ENCODE measurements at regions not wholly inside any gene's neighbourhood (a gene's known extent, or its start where the extent isn't known, plus 50 kb on each side); places are given as distances from the start of the nearest gene placed in this dataset.

- Histone ChIP-seq H3K27ac (ENCODE audit: extremely low read depth, low read depth, low read length) (no peak overlapping the region), H3K9me3 (ENCODE audit: control insufficient read depth, insufficient read depth, low read depth, low read length) (no peaks in the 10 kb centered on the region), H3K4me3 (ENCODE audit: low read depth, low read length) (no peak overlapping the region), H3K4me1 (ENCODE audit: control insufficient read depth, insufficient read depth, low read length) (no peaks in the 10 kb centered on the region), H3K36me3 (ENCODE audit: control insufficient read depth in 2 of 2, insufficient read depth in 1 of 2, low read length in 2 of 2) (no peaks in the 10 kb centered on the region)
- TF ChIP-seq KLF8 (tag by site-specific recombination; IDR thresholded peaks at IDR 0.05) (no peak), HOXD13 (CRISPR knock-in tag; IDR thresholded peaks at IDR 0.05; ENCODE audit: borderline replicate concordance) (no peak), ZNF621 (tag by site-specific recombination; IDR thresholded peaks at IDR 0.05) (no peak), HOXC10 (CRISPR knock-in tag; IDR thresholded peaks at IDR 0.05) (no peak)
- CTCF ChIA-PET, result interaction anchor here (0.6 to 1.1 kb wide), 4 partner anchors 17 to 1552 kb away, joined by 3 to 7 read pairs (median 4); no protein-coding TSS in a partner anchor
- POLR2A ChIA-PET, result no interaction called here
Measured at GRCh38 chr9:85276741-85277140, 465.0 kb downstream of the AGTPBP1 start.

GRCh38 chr9:85269811-85270210, 471.9 kb downstream of the AGTPBP1 start:
- CTCF ChIA-PET, result no interaction called here
- Histone ChIP-seq H3K9me3 (ENCODE audit: control insufficient read depth, insufficient read depth, low read depth, low read length) (no peaks in the 10 kb centered on the region), H3K36me3 (ENCODE audit: control insufficient read depth in 2 of 2, insufficient read depth in 1 of 2, low read length in 2 of 2) (no peaks in the 10 kb centered on the region), H3K27ac (ENCODE audit: extremely low read depth, low read depth, low read length) (no peak overlapping the region), H3K4me1 (ENCODE audit: control insufficient read depth, insufficient read depth, low read length) (no peaks in the 10 kb centered on the region), H3K4me3 (ENCODE audit: low read depth, low read length) (no peak overlapping the region)
- POLR2A ChIA-PET, result no interaction called here
- TF ChIP-seq, protein P1, sequence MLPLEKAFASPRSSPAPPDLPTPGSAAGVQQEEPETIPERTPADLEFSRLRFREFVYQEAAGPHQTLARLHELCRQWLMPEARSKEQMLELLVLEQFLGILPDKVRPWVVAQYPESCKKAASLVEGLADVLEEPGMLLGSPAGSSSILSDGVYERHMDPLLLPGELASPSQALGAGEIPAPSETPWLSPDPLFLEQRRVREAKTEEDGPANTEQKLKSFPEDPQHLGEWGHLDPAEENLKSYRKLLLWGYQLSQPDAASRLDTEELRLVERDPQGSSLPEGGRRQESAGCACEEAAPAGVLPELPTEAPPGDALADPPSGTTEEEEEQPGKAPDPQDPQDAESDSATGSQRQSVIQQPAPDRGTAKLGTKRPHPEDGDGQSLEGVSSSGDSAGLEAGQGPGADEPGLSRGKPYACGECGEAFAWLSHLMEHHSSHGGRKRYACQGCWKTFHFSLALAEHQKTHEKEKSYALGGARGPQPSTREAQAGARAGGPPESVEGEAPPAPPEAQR (tag by site-specific recombination; IDR thresholded peaks at IDR 0.05), result no peak
- TF ChIP-seq, protein P2, sequence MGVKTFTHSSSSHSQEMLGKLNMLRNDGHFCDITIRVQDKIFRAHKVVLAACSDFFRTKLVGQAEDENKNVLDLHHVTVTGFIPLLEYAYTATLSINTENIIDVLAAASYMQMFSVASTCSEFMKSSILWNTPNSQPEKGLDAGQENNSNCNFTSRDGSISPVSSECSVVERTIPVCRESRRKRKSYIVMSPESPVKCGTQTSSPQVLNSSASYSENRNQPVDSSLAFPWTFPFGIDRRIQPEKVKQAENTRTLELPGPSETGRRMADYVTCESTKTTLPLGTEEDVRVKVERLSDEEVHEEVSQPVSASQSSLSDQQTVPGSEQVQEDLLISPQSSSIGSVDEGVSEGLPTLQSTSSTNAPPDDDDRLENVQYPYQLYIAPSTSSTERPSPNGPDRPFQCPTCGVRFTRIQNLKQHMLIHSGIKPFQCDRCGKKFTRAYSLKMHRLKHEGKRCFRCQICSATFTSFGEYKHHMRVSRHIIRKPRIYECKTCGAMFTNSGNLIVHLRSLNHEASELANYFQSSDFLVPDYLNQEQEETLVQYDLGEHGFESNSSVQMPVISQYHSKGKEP (tag by site-specific recombination; IDR thresholded peaks at IDR 0.05), result no peak
- TF ChIP-seq ZNF416 (tag by site-specific recombination; IDR thresholded peaks at IDR 0.05), result no peak
- TF ChIP-seq YY1 (tag by site-specific recombination; IDR thresholded peaks at IDR 0.05), result no peak
- no peak for TF ChIP-seq ZBTB17 (tag by site-specific recombination; IDR thresholded peaks at IDR 0.05)

DNA sequence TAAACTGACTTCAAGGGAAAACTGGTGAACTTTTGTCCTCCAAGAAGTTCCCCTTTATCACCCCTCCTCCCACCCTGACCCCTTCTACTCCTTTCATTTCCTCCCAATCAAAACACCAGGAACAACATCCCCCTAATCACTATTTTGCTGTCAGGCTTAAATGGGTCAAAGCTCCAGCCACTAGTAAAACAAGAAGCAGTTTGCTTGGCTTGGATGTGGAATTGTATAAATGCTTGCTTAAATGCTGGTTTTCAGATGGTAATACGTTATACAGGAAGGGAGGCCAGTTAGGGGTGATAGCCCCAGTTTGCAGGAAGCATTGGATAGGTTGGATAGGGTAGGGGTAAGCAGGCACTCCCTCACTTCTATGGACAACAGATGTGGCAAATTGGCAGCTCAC, 473.6 kb downstream of the AGTPBP1 start:
- ChIA-PET CTCF (interaction anchor here (0.7 to 1.1 kb wide), 3 partner anchors 9 to 157 kb away, joined by 3 read pairs; no protein-coding TSS in a partner anchor), POLR2A (no interaction called here)
- no peaks in the 10 kb centered on the region for H3K4me1 ChIP-seq (ENCODE audit: control insufficient read depth, insufficient read depth, low read length)
- no peak overlapping the region for H3K4me3 ChIP-seq (ENCODE audit: low read depth, low read length)
- no peaks in the 10 kb centered on the region for H3K36me3 ChIP-seq (ENCODE audit: control insufficient read depth in 2 of 2, insufficient read depth in 1 of 2, low read length in 2 of 2)
- TF ChIP-seq, protein P3, sequence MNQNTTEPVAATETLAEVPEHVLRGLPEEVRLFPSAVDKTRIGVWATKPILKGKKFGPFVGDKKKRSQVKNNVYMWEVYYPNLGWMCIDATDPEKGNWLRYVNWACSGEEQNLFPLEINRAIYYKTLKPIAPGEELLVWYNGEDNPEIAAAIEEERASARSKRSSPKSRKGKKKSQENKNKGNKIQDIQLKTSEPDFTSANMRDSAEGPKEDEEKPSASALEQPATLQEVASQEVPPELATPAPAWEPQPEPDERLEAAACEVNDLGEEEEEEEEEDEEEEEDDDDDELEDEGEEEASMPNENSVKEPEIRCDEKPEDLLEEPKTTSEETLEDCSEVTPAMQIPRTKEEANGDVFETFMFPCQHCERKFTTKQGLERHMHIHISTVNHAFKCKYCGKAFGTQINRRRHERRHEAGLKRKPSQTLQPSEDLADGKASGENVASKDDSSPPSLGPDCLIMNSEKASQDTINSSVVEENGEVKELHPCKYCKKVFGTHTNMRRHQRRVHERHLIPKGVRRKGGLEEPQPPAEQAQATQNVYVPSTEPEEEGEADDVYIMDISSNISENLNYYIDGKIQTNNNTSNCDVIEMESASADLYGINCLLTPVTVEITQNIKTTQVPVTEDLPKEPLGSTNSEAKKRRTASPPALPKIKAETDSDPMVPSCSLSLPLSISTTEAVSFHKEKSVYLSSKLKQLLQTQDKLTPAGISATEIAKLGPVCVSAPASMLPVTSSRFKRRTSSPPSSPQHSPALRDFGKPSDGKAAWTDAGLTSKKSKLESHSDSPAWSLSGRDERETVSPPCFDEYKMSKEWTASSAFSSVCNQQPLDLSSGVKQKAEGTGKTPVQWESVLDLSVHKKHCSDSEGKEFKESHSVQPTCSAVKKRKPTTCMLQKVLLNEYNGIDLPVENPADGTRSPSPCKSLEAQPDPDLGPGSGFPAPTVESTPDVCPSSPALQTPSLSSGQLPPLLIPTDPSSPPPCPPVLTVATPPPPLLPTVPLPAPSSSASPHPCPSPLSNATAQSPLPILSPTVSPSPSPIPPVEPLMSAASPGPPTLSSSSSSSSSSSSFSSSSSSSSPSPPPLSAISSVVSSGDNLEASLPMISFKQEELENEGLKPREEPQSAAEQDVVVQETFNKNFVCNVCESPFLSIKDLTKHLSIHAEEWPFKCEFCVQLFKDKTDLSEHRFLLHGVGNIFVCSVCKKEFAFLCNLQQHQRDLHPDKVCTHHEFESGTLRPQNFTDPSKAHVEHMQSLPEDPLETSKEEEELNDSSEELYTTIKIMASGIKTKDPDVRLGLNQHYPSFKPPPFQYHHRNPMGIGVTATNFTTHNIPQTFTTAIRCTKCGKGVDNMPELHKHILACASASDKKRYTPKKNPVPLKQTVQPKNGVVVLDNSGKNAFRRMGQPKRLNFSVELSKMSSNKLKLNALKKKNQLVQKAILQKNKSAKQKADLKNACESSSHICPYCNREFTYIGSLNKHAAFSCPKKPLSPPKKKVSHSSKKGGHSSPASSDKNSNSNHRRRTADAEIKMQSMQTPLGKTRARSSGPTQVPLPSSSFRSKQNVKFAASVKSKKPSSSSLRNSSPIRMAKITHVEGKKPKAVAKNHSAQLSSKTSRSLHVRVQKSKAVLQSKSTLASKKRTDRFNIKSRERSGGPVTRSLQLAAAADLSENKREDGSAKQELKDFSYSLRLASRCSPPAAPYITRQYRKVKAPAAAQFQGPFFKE (tag by site-specific recombination; IDR thresholded peaks at IDR 0.05; ENCODE audit: borderline replicate concordance), result no peak
- TF ChIP-seq, protein P4, sequence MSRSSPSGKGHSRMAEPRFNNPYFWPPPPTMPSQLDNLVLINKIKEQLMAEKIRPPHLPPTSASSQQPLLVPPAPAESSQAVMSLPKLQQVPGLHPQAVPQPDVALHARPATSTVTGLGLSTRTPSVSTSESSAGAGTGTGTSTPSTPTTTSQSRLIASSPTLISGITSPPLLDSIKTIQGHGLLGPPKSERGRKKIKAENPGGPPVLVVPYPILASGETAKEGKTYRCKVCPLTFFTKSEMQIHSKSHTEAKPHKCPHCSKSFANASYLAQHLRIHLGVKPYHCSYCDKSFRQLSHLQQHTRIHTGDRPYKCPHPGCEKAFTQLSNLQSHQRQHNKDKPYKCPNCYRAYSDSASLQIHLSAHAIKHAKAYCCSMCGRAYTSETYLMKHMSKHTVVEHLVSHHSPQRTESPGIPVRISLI (tag by site-specific recombination; IDR thresholded peaks at IDR 0.05), result no peak
- H3K27ac ChIP-seq (ENCODE audit: extremely low read depth, low read depth, low read length), result no peak overlapping the region
- no peaks in the 10 kb centered on the region for H3K9me3 ChIP-seq (ENCODE audit: control insufficient read depth, insufficient read depth, low read depth, low read length)
